ENCODE measurements at regions not wholly inside any gene's neighbourhood (a gene's known extent, or its start where the extent isn't known, plus 50 kb on each side); places are given as distances from the start of the nearest gene placed in this dataset.

DNA sequence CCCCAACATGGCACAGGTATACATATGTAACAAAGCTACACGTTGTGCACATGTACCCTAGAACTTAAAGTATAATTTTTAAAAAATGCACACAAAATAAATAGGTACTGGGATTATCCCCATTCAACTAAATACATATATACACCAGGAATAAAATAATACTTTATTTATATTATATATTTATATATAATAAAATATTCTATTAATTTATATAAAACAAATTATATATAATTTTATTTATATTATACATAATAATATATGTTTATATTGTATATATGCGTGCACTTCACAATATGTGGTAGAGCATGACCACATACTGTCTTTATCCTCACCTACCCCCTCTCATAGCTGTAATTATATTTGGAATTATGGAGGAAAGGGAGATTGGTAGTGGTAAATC is 119.1 kb upstream of the TMEM260 start:
- Histone ChIP-seq H3K27ac (ENCODE audit: low read depth, low read length) (no peak overlapping the region), H2AFZ (ENCODE audit: low read depth, low read length) (no peak overlapping the region), H3K9ac (ENCODE audit: low read length) (no peak overlapping the region), H3K36me3 (ENCODE audit: insufficient read depth, low read length) (no peaks in the 10 kb centered on the region), H3K9me3 (ENCODE audit: insufficient read depth, low read depth, low read length) (no peaks in the 10 kb centered on the region), H3K4me1 (ENCODE audit: insufficient read depth, low read length) (no peaks in the 10 kb centered on the region), H3K4me3 (ENCODE audit: insufficient read depth, low read depth, low read length) (no peak overlapping the region), H3K27me3 (ENCODE audit: insufficient read depth, low read length) (no peaks in the 10 kb centered on the region), H4K20me1 (ENCODE audit: insufficient read depth, low read length) (no peaks in the 10 kb centered on the region), H3K79me2 (ENCODE audit: insufficient read depth, low read length) (no peaks in the 10 kb centered on the region), H3K4me2 (ENCODE audit: low read length) (no peak overlapping the region)
- FAIRE-seq (no peak), DNase-seq (ENCODE audit: low read depth) (no peak)
- Mint-ChIP-seq H3K9me3 (ENCODE audit: unreplicated experiment) (peaks cover 8% of the 10 kb centered on the region), H3K27me3 (ENCODE audit: low read depth, unreplicated experiment) (no peaks in the 10 kb centered on the region), H3K27ac (ENCODE audit: unreplicated experiment) (no peak overlapping the region), H3K4me3 (ENCODE audit: unreplicated experiment) (no peak overlapping the region), H3K36me3 (ENCODE audit: low read depth, unreplicated experiment) (no peaks in the 10 kb centered on the region), H3K4me1 (ENCODE audit: low read depth, unreplicated experiment) (no peaks in the 10 kb centered on the region)
- TF ChIP-seq, protein P1, sequence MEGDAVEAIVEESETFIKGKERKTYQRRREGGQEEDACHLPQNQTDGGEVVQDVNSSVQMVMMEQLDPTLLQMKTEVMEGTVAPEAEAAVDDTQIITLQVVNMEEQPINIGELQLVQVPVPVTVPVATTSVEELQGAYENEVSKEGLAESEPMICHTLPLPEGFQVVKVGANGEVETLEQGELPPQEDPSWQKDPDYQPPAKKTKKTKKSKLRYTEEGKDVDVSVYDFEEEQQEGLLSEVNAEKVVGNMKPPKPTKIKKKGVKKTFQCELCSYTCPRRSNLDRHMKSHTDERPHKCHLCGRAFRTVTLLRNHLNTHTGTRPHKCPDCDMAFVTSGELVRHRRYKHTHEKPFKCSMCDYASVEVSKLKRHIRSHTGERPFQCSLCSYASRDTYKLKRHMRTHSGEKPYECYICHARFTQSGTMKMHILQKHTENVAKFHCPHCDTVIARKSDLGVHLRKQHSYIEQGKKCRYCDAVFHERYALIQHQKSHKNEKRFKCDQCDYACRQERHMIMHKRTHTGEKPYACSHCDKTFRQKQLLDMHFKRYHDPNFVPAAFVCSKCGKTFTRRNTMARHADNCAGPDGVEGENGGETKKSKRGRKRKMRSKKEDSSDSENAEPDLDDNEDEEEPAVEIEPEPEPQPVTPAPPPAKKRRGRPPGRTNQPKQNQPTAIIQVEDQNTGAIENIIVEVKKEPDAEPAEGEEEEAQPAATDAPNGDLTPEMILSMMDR (IDR thresholded peaks at IDR 0.05; ENCODE audit: insufficient read depth, low read depth, low read length) = no peak
- TF ChIP-seq EZH2 (IDR thresholded peaks at IDR 0.05; ENCODE audit: insufficient read depth, low read length) = no peak

DNA sequence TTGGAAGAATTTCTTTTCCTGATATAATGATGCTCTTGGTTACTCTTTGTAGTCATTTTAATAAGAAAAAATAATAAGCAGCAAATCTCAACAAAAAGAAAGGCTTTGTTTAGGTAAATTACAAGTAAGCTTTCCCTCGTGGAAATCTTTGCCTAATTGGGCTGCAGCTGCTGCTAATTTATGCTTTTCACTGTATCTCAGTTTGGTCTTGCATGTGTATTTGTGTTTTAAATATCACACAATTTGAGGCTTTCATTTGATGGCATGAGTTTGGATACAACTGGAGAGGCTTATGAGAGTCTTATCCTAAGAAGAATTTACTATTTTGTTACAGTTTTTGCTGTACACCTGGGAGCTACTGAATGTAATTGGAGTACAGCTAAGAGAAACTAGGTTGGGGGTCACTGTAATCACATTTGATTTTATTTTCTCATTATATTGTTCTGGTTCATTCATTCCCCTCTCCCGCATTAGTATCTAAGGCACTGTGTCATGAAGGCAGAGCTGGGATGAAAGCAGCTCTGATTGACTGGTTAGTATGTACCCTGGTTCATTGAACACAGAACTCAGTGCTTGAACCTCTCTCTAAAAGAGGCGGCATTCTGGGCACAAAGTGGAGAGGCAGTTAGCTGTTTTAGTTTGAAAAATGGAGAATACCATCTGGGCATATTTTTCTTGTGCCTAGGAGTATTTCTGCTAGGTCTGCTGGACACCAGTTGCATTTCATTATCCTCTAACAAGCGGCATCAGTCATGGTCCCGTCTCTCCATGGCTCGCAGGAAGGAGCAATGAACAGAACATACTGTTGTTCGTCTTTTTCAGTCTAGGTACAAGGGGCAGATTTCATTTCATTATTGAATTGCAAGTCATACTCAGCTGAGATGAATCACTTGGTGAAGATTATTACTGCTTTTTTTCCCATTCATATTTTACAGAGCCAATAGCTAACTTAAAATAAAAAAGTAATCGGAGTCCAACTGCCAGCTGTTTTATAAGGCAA is 118.0 kb upstream of the TMEM260 start:
- Mint-ChIP-seq H3K27ac (ENCODE audit: unreplicated experiment) (no peak overlapping the region), H3K9me3 (ENCODE audit: unreplicated experiment) (peaks cover 8% of the 10 kb centered on the region), H3K4me1 (ENCODE audit: low read depth, unreplicated experiment) (no peaks in the 10 kb centered on the region), H3K4me3 (ENCODE audit: unreplicated experiment) (no peak overlapping the region), H3K27me3 (ENCODE audit: low read depth, unreplicated experiment) (no peaks in the 10 kb centered on the region), H3K36me3 (ENCODE audit: low read depth, unreplicated experiment) (no peaks in the 10 kb centered on the region)
- no peaks in the 10 kb centered on the region for H3K36me3 ChIP-seq (ENCODE audit: insufficient read depth, low read length)
- no peaks in the 10 kb centered on the region for H3K4me1 ChIP-seq (ENCODE audit: insufficient read depth, low read length)
- H3K9ac ChIP-seq (ENCODE audit: low read length) = no peak overlapping the region
- H4K20me1 ChIP-seq (ENCODE audit: insufficient read depth, low read length) = no peaks in the 10 kb centered on the region
- FAIRE-seq (no peak), DNase-seq (ENCODE audit: low read depth) (no peak)
- TF ChIP-seq, protein P1 (IDR thresholded peaks at IDR 0.05; ENCODE audit: insufficient read depth, low read depth, low read length) = no peak
- no peak overlapping the region for H3K4me3 ChIP-seq (ENCODE audit: insufficient read depth, low read depth, low read length)
- H3K27ac ChIP-seq (ENCODE audit: low read depth, low read length) = no peak overlapping the region
- H3K79me2 ChIP-seq (ENCODE audit: insufficient read depth, low read length) = no peaks in the 10 kb centered on the region
- no peaks in the 10 kb centered on the region for H3K27me3 ChIP-seq (ENCODE audit: insufficient read depth, low read length)
- no peaks in the 10 kb centered on the region for H3K9me3 ChIP-seq (ENCODE audit: insufficient read depth, low read depth, low read length)
- H3K4me2 ChIP-seq (ENCODE audit: low read length) = no peak overlapping the region
- no peak overlapping the region for H2AFZ ChIP-seq (ENCODE audit: low read depth, low read length)

Measured in astrocyte (in vitro differentiated cells and primary cell).